PFSK-1 (cell line): ENCODE measurements at regions not wholly inside any gene's neighbourhood (a gene's known extent, or its start where the extent isn't known, plus 50 kb on each side); places are given as distances from the start of the nearest gene placed in this dataset.

Experiments used
- FOXP2 ChIP-seq: optimal IDR thresholded peaks from 2 replicates; pipeline ENCODE3; 2011; ENCODE audit warnings: borderline replicate concordance, control low read depth, inconsistent platforms; ENCODE audit not compliant: insufficient read depth; ENCODE audit errors: extremely low read length, extremely low read depth
- POLR2AphosphoS5 ChIP-seq: IDR thresholded peaks from 2 replicates; pipeline ENCODE4 v1.6.1; 2012; ENCODE audit warnings: low read depth, mild to moderate bottlenecking, control low read depth, low read length, moderate library complexity
- REST ChIP-seq, 2 experiments: IDR thresholded peaks; 2 replicates each; pipeline versions ENCODE4 v1.6.1 to v1.8.0; 2011 to 2012; ENCODE audit warnings: low read depth in 2 of 2, low read length in 2 of 2, control low read depth in 1 of 2, inconsistent platforms in 1 of 2, mild to moderate bottlenecking in 1 of 2, moderate library complexity in 1 of 2; ENCODE audit not compliant: insufficient read depth in 1 of 2
- SIN3A ChIP-seq: IDR thresholded peaks from 2 replicates; pipeline ENCODE4 v1.6.1; 2012; ENCODE audit warnings: mild to moderate bottlenecking, low read length, moderate library complexity, borderline replicate concordance; ENCODE audit not compliant: insufficient read depth
- TAF1 ChIP-seq: IDR thresholded peaks from 2 replicates; pipeline ENCODE4 v1.6.1; 2012; ENCODE audit warnings: low read length, control low read depth, borderline replicate concordance; ENCODE audit not compliant: insufficient read depth

GRCh38 chr5:58197875-58198274, 262.0 kb downstream of the PLK2 start:
- TF ChIP-seq SIN3A = no peak
- TF ChIP-seq TAF1 = no peak
- no peak for TF ChIP-seq REST (IDR thresholded peaks at IDR 0.05; ENCODE audit: insufficient read depth in 1 of 2, low read depth in 2 of 2, low read length in 2 of 2)
- no peak for TF ChIP-seq POLR2AphosphoS5
- TF ChIP-seq FOXP2 = no peak

GRCh38 chr5:58191443-58191842, 268.4 kb downstream of the PLK2 start:
- TF ChIP-seq POLR2AphosphoS5 = no peak

GRCh38 chr5:58188262-58188651, 271.6 kb downstream of the PLK2 start:
- no peak for TF ChIP-seq FOXP2
- no peak for TF ChIP-seq POLR2AphosphoS5
- TF ChIP-seq TAF1 = no peak
- no peak for TF ChIP-seq SIN3A
- TF ChIP-seq REST (IDR thresholded peaks at IDR 0.05; ENCODE audit: insufficient read depth in 1 of 2, low read depth in 2 of 2, low read length in 2 of 2) = no peak

GRCh38 chr5:58187432-58188261, 272.2 kb downstream of the PLK2 start:
- TF ChIP-seq POLR2AphosphoS5 (no peak), TAF1 (no peak), REST (IDR thresholded peaks at IDR 0.05; ENCODE audit: insufficient read depth in 1 of 2, low read depth in 2 of 2, low read length in 2 of 2) (no peak), FOXP2 (no peak), SIN3A (no peak)

GRCh38 chr5:58185801-58186200, 274.1 kb downstream of the PLK2 start:
- no peak for TF ChIP-seq SIN3A
- TF ChIP-seq REST (IDR thresholded peaks at IDR 0.05; ENCODE audit: insufficient read depth in 1 of 2, low read depth in 2 of 2, low read length in 2 of 2) = no peak
- no peak for TF ChIP-seq FOXP2
- no peak for TF ChIP-seq TAF1
- no peak for TF ChIP-seq POLR2AphosphoS5
